ENCODE measurements at regions not wholly inside any gene's neighbourhood (a gene's known extent, or its start where the extent isn't known, plus 50 kb on each side); places are given as distances from the start of the nearest gene placed in this dataset.
"Not testable (repeated sequence)": the region's sequence is repeated elsewhere in the genome, so short reads cannot be mapped to it uniquely, and the experiment has no call there.

GRCh38 chr4:30124621-30125020, 595.5 kb upstream of the PCDH7 start:
- H3K79me1 ChIP-seq (ENCODE audit: low read depth, low read length); H3K14ac ChIP-seq (ENCODE audit: insufficient read length); H4K20me1 ChIP-seq (replicated peaks in 1 of 2; ENCODE audit: control insufficient read depth in 1 of 2, insufficient read depth in 2 of 2, low read length in 2 of 2); H3K23me2 ChIP-seq (ENCODE audit: low read depth, low read length); CTCF ChIA-PET (ENCODE audit: partially characterized antibody); POLR2A ChIA-PET (ENCODE audit: partially characterized antibody); FAIRE-seq; H4K91ac ChIP-seq (replicated peaks; ENCODE audit: insufficient read length, low read length); H2BK12ac ChIP-seq (ENCODE audit: low read depth, low read length); H3K27me3 ChIP-seq (replicated peaks in 1 of 4; ENCODE audit: control insufficient read depth in 3 of 4, extremely low read depth in 1 of 4, insufficient read depth in 3 of 4, low read length in 3 of 4); H4K5ac ChIP-seq (ENCODE audit: insufficient read length, low read depth, low read length); H3K4me1 ChIP-seq (replicated peaks in 1 of 4; ENCODE audit: control insufficient read depth in 3 of 4, insufficient read depth in 4 of 4, low read length in 3 of 4); H2BK20ac ChIP-seq (ENCODE audit: low read length); H2BK120ac ChIP-seq (replicated peaks; ENCODE audit: low read depth, low read length); H3K56ac ChIP-seq (replicated peaks; ENCODE audit: insufficient read length, low read depth, low read length); H3K9ac ChIP-seq (replicated peaks in 1 of 4; ENCODE audit: extremely low read depth in 1 of 4, low read depth in 3 of 4, low read length in 3 of 4); H2BK5ac ChIP-seq (ENCODE audit: low read depth, low read length); H3K4ac ChIP-seq (replicated peaks; ENCODE audit: insufficient read length, low read depth, low read length); H2AK5ac ChIP-seq (ENCODE audit: low read depth, low read length); H3K27ac ChIP-seq (ENCODE audit: low read depth, low read length); H3K79me2 ChIP-seq (ENCODE audit: control insufficient read depth in 1 of 2, insufficient read depth in 2 of 2, low read length in 2 of 2); DNase-seq (ENCODE audit: low read depth in 1 of 2, low spot score in 2 of 2); H3K4me2 ChIP-seq (ENCODE audit: insufficient read depth in 1 of 2, low read depth in 2 of 2, low read length in 2 of 2); H2BK15ac ChIP-seq (ENCODE audit: low read length); H3K18ac ChIP-seq (ENCODE audit: extremely low read depth, low read length); H3K9me3 ChIP-seq (ENCODE audit: insufficient read depth in 2 of 2, low read depth in 1 of 2, low read length in 1 of 2); H2AFZ ChIP-seq (ENCODE audit: low read length); H3K23ac ChIP-seq (ENCODE audit: insufficient read length); H3K4me3 ChIP-seq (ENCODE audit: extremely low read depth in 1 of 4, insufficient read depth in 2 of 4, low read depth in 3 of 4, low read length in 4 of 4); H4K8ac ChIP-seq (ENCODE audit: extremely low read depth, insufficient read depth, low read length); H3K36me3 ChIP-seq (ENCODE audit: control insufficient read depth in 2 of 4, insufficient read depth in 4 of 4, low read length in 3 of 4): not testable (repeated sequence)
- 95% methylated on average over 1 of the region's 2 CpGs; no CpG with 5 or more reads in 1 of the 2 experiments for WGBS, 2 experiments (ENCODE audit: extremely low coverage in 1 of 2, insufficient coverage in 1 of 2, insufficient read length in 1 of 2, insufficient replicate concordance in 2 of 2, low coverage in 1 of 2, low lambda C conversion rate in 2 of 2, missing lambda C conversion rate in 1 of 2)
